ENCODE measurements at regions not wholly inside any gene's neighbourhood (a gene's known extent, or its start where the extent isn't known, plus 50 kb on each side); places are given as distances from the start of the nearest gene placed in this dataset.

DNA sequence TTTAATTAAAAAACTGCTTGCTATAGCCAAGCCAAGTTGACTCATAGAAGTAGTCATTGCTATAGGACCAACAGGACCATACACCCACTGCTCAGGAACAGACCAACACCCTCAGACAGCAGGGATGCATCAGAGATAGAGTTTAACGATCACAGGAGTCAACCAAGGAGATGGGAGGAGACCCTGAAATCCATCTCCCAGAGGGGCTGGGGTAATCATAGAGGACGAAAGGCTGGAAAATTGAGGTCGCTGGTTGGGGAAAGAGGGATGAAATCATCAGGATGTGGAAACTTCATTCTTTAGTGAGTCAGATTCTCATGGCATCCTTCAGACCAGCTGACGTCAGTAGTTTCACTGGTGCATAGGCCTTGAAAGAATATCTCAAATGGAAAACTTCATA, 160.4 kb upstream of the GPC6 start:
- TF ChIP-seq, protein P1, sequence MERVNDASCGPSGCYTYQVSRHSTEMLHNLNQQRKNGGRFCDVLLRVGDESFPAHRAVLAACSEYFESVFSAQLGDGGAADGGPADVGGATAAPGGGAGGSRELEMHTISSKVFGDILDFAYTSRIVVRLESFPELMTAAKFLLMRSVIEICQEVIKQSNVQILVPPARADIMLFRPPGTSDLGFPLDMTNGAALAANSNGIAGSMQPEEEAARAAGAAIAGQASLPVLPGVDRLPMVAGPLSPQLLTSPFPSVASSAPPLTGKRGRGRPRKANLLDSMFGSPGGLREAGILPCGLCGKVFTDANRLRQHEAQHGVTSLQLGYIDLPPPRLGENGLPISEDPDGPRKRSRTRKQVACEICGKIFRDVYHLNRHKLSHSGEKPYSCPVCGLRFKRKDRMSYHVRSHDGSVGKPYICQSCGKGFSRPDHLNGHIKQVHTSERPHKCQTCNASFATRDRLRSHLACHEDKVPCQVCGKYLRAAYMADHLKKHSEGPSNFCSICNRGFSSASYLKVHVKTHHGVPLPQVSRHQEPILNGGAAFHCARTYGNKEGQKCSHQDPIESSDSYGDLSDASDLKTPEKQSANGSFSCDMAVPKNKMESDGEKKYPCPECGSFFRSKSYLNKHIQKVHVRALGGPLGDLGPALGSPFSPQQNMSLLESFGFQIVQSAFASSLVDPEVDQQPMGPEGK (CRISPR knock-in tag; IDR thresholded peaks at IDR 0.05; ENCODE audit: borderline replicate concordance): no peak
- TF ChIP-seq ISL1 (CRISPR knock-in tag; IDR thresholded peaks at IDR 0.05): no peak
- no peak for TF ChIP-seq CSRNP3 (CRISPR knock-in tag; IDR thresholded peaks at IDR 0.05)
- no peak for TF ChIP-seq BACH2 (CRISPR knock-in tag; IDR thresholded peaks at IDR 0.05; ENCODE audit: borderline replicate concordance)
- TF ChIP-seq GLIS3 (CRISPR knock-in tag; IDR thresholded peaks at IDR 0.05): no peak
- no peak for TF ChIP-seq ZNF565 (CRISPR knock-in tag; conservative IDR thresholded peaks at IDR 0.05; ENCODE audit: low read depth)
- TF ChIP-seq ZC3H10 (CRISPR knock-in tag; IDR thresholded peaks at IDR 0.05): no peak
- TF ChIP-seq ZNF70 (CRISPR knock-in tag; IDR thresholded peaks at IDR 0.05): no peak
- no peak for TF ChIP-seq CSDC2 (CRISPR knock-in tag; IDR thresholded peaks at IDR 0.05)

Measured in SK-N-SH treated with all-trans-retinoic acid at 6 μM for 48 hours (cell line).